Breast epithelium (tissue), 4 donors: ENCODE measurements at regions not wholly inside any gene's neighbourhood (a gene's known extent, or its start where the extent isn't known, plus 50 kb on each side); places are given as distances from the start of the nearest gene placed in this dataset.

Source experiments
- DNase-seq, 2 donors: peaks; one replicate each; pipeline ENCODE4 v3.0.0-alpha.2; 2019; ENCODE audit warnings: low spot score in 2 of 2
- H3K27ac ChIP-seq, 2 donors: fragments of 200-600 bp; sonication (generic) in 1 of 2; one replicate each; pipeline ENCODE4 v1.5.1; 2016 to 2019; ENCODE audit warnings: mild to moderate bottlenecking in 1 of 2
- H3K27me3 ChIP-seq, 2 donors: fragments of 200-600 bp; sonication (generic) in 1 of 2; one replicate each; pipeline versions ENCODE4 v1.5.1 to v1.6.0; 2017 to 2019; ENCODE audit warnings: control low read depth in 1 of 2, mild to moderate bottlenecking in 1 of 2
- H3K36me3 ChIP-seq: fragments of 200-600 bp; one replicate; pipeline ENCODE4 v1.5.1; 2019
- H3K4me1 ChIP-seq, 2 donors: fragments of 200-600 bp; sonication (generic); one replicate each; pipeline ENCODE4 v1.5.1; 2016 to 2019; ENCODE audit warnings: control low read depth in 1 of 2
- H3K4me3 ChIP-seq, 3 donors: fragments of 200-600 bp; sonication (generic); 1 replicate in 2 of 3; 2 replicates in 1 of 3; pipeline ENCODE4 v1.5.1; 2016 to 2019; ENCODE audit warnings: mild to moderate bottlenecking in 3 of 3, moderate library complexity in 2 of 3
- H3K9me3 ChIP-seq, 2 donors: fragments of 200-600 bp; sonication (generic) in 1 of 2; one replicate each; pipeline ENCODE4 v1.5.1; 2016 to 2019; ENCODE audit warnings: control low read depth in 1 of 2
- CTCF ChIP-seq, 3 donors: fragments of 450-650 bp; IDR thresholded peaks; one replicate each; pipeline ENCODE4 v1.5.1; 2016 to 2017; ENCODE audit warnings: antibody characterized with exemption in 3 of 3, mild to moderate bottlenecking in 3 of 3, moderate library complexity in 3 of 3
- POLR2A ChIP-seq: fragments of 450-650 bp; IDR thresholded peaks from one replicate; pipeline ENCODE4 v1.6.1; 2016; ENCODE audit warnings: antibody characterized with exemption, mild to moderate bottlenecking, moderate library complexity
- POLR2AphosphoS5 ChIP-seq, 3 donors: sonication (generic); formaldehyde crosslinking; IDR thresholded peaks; one replicate each; pipeline ENCODE4 v1.6.1; 2017; ENCODE audit warnings: antibody characterized with exemption in 3 of 3
- intact Hi-C: fragments of 100-400 bp; cut with DNase I; formaldehyde crosslinking; loops from one replicate; pipeline ENCODE4 v1.15.1; 2023; ENCODE audit warnings: low total_unique reads

- no peak for DNase-seq
- Histone ChIP-seq H3K4me3 (no peak overlapping the region), H3K9me3 (no peaks in the 10 kb centered on the region), H3K27ac (no peak overlapping the region), H3K36me3 (no peaks in the 10 kb centered on the region), H3K4me1 (no peaks in the 10 kb centered on the region), H3K27me3 (no peaks in the 10 kb centered on the region)
- intact Hi-C loops, result no loop called here
- TF ChIP-seq POLR2A, result no peak
- TF ChIP-seq POLR2AphosphoS5 (IDR thresholded peaks at IDR 0.05), result no peak
- TF ChIP-seq CTCF (IDR thresholded peaks at IDR 0.05), result no peak
These were observed 1201.4 kb upstream of the TMEM132C start for GRCh38 chr12:127065595-127065994.

- no peaks in the 10 kb centered on the region for H3K27me3 ChIP-seq
- no peak for DNase-seq
- no peaks in the 10 kb centered on the region for H3K4me1 ChIP-seq
- H3K27ac ChIP-seq, result no peak overlapping the region
- no peaks in the 10 kb centered on the region for H3K36me3 ChIP-seq
- H3K4me3 ChIP-seq, result no peak overlapping the region
- no peaks in the 10 kb centered on the region for H3K9me3 ChIP-seq
- intact Hi-C loops, result no loop called here
- no peak for TF ChIP-seq CTCF (IDR thresholded peaks at IDR 0.05)
- TF ChIP-seq POLR2AphosphoS5 (IDR thresholded peaks at IDR 0.05), result no peak
- TF ChIP-seq POLR2A, result no peak
These were observed 1196.3 kb upstream of the TMEM132C start for GRCh38 chr12:127070515-127071157.

- no peaks in the 10 kb centered on the region for H3K9me3 ChIP-seq
- TF ChIP-seq POLR2A (no peak), POLR2AphosphoS5 (IDR thresholded peaks at IDR 0.05) (no peak), CTCF (IDR thresholded peaks at IDR 0.05) (no peak)
- H3K36me3 ChIP-seq, result no peaks in the 10 kb centered on the region
- intact Hi-C loops, result no loop called here
- no peak overlapping the region for H3K27ac ChIP-seq
- no peak overlapping the region for H3K4me3 ChIP-seq
- no peak for DNase-seq
- H3K27me3 ChIP-seq, result no peaks in the 10 kb centered on the region
- H3K4me1 ChIP-seq, result no peaks in the 10 kb centered on the region
These were observed 1192.8 kb upstream of the TMEM132C start for GRCh38 chr12:127074161-127074560.

GRCh38 chr12:127075981-127076380, 1191.0 kb upstream of the TMEM132C start:
- H3K36me3 ChIP-seq, result no peaks in the 10 kb centered on the region
- H3K4me1 ChIP-seq, result no peaks in the 10 kb centered on the region
- H3K27ac ChIP-seq, result no peak overlapping the region
- intact Hi-C loops, result no loop called here
- TF ChIP-seq POLR2A, result no peak
- TF ChIP-seq CTCF (IDR thresholded peaks at IDR 0.05), result no peak
- TF ChIP-seq POLR2AphosphoS5 (IDR thresholded peaks at IDR 0.05), result no peak
- H3K4me3 ChIP-seq, result no peak overlapping the region
- no peaks in the 10 kb centered on the region for H3K9me3 ChIP-seq
- H3K27me3 ChIP-seq, result no peaks in the 10 kb centered on the region
- DNase-seq, result no peak

- H3K27me3 ChIP-seq, result no peaks in the 10 kb centered on the region
- no peak overlapping the region for H3K4me3 ChIP-seq
- intact Hi-C loops, result no loop called here
- no peaks in the 10 kb centered on the region for H3K4me1 ChIP-seq
- no peak overlapping the region for H3K27ac ChIP-seq
- H3K36me3 ChIP-seq, result no peaks in the 10 kb centered on the region
- no peaks in the 10 kb centered on the region for H3K9me3 ChIP-seq
- no peak for TF ChIP-seq POLR2AphosphoS5 (IDR thresholded peaks at IDR 0.05)
- no peak for TF ChIP-seq POLR2A
- TF ChIP-seq CTCF (IDR thresholded peaks at IDR 0.05), result no peak
- no peak for DNase-seq
These were observed 1189.5 kb upstream of the TMEM132C start for GRCh38 chr12:127077262-127078045.
